ENCODE measurements at regions not wholly inside any gene's neighbourhood (a gene's known extent, or its start where the extent isn't known, plus 50 kb on each side); places are given as distances from the start of the nearest gene placed in this dataset.

GRCh38 chr15:95494971-95495541, 835.4 kb upstream of the NR2F2 start:
- ChIA-PET POLR2A (no interaction called here), CTCF (ENCODE audit: low intra/inter-chr PET ratio, low total read pairs) (no interaction called here)
- ATAC-seq = no peak
- 45% methylated on average over 19 of the region's 19 CpGs for WGBS (ENCODE audit: low lambda C conversion rate)
- Histone ChIP-seq H3K36me3 (replicated peaks in 1 of 2; ENCODE audit: control insufficient read depth in 1 of 2, insufficient read depth in 2 of 2, low read length in 2 of 2) (no peaks in the 10 kb centered on the region), H4K20me1 (ENCODE audit: insufficient read depth, low read length) (no peaks in the 10 kb centered on the region), H3K27me3 (ENCODE audit: control insufficient read depth in 1 of 2, insufficient read depth in 2 of 2, low read length in 2 of 2) (no peaks in the 10 kb centered on the region), H2AFZ (ENCODE audit: low read length) (no peak overlapping the region), H3K27ac (ENCODE audit: extremely low read length, insufficient read depth, low read length) (no peak overlapping the region), H3K4me2 (ENCODE audit: low read depth, low read length) (no peak overlapping the region), H3K4me1 (ENCODE audit: insufficient read depth, low read length) (no peaks in the 10 kb centered on the region), H3K79me2 (ENCODE audit: insufficient read depth, low read length) (no peaks in the 10 kb centered on the region), H3K9ac (ENCODE audit: insufficient read depth, low read depth, low read length) (no peak overlapping the region), H3K4me3 (replicated peaks in 1 of 3; ENCODE audit: insufficient read depth in 1 of 3, low read depth in 2 of 3, low read length in 3 of 3) (no peak overlapping the region), H3K9me3 (ENCODE audit: low read length) (peaks cover 86% of the 10 kb centered on the region)
- intact Hi-C loops (cut with micrococcal nuclease; ENCODE audit: unreplicated experiment) = no loop called here
- in situ Hi-C loops (cut with HindIII; ENCODE audit: extremely low pct_ligation_motif_present, low pct_unique_long_range_greater_than_20kb) = no loop called here
- no peak for FAIRE-seq
- BruUV-seq (replicated peaks) = no TSS peak
- DNase-seq (ENCODE audit: low spot score) = no peak
- TF ChIP-seq HHEX (CRISPR knock-in tag; IDR thresholded peaks at IDR 0.05) (no peak), ZNF496 (CRISPR knock-in tag; IDR thresholded peaks at IDR 0.05; ENCODE audit: insufficient replicate concordance) (no peak), FIP1L1 (IDR thresholded peaks at IDR 0.05; ENCODE audit: borderline replicate concordance, insufficient read depth, low read depth, low read length) (no peak), RBM39 (IDR thresholded peaks at IDR 0.05; ENCODE audit: low read depth, low read length, poor library complexity, severe bottlenecking) (no peak), HNF1B (CRISPR knock-in tag; IDR thresholded peaks at IDR 0.05) (no peak), ZMYM4 (CRISPR knock-in tag; IDR thresholded peaks at IDR 0.05) (no peak), ZBTB25 (CRISPR knock-in tag; IDR thresholded peaks at IDR 0.05) (no peak), SP140L (CRISPR knock-in tag; IDR thresholded peaks at IDR 0.05; ENCODE audit: borderline replicate concordance) (no peak), ZNF646 (CRISPR knock-in tag; IDR thresholded peaks at IDR 0.05) (no peak), STAT6 (CRISPR knock-in tag; IDR thresholded peaks at IDR 0.05; ENCODE audit: borderline replicate concordance) (no peak), NFKB2 (CRISPR knock-in tag; IDR thresholded peaks at IDR 0.05; ENCODE audit: borderline replicate concordance) (no peak)
- TF ChIP-seq, protein P1, sequence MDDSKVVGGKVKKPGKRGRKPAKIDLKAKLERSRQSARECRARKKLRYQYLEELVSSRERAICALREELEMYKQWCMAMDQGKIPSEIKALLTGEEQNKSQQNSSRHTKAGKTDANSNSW (CRISPR knock-in tag; IDR thresholded peaks at IDR 0.05; ENCODE audit: borderline replicate concordance) = no peak
